ENCODE measurements at regions not wholly inside any gene's neighbourhood (a gene's known extent, or its start where the extent isn't known, plus 50 kb on each side); places are given as distances from the start of the nearest gene placed in this dataset.

GRCh38 chr1:218948446-218948845 lies 225.2 kb upstream of the LYPLAL1 start:
- H3K4me3 Mint-ChIP-seq: no peak overlapping the region
- DNase-seq: no peak
- no peaks in the 10 kb centered on the region for H3K4me1 Mint-ChIP-seq (ENCODE audit: low read depth)
- no peaks in the 10 kb centered on the region for H3K36me3 Mint-ChIP-seq (ENCODE audit: insufficient read depth)
- no peaks in the 10 kb centered on the region for H3K9me3 Mint-ChIP-seq
- no peaks in the 10 kb centered on the region for H3K27me3 Mint-ChIP-seq (ENCODE audit: low read depth)
- ATAC-seq: no peak

GRCh38 chr1:218953386-218953785 lies 220.3 kb upstream of the LYPLAL1 start:
- DNase-seq (no peak), ATAC-seq (no peak)
- Mint-ChIP-seq H3K9me3 (no peaks in the 10 kb centered on the region), H3K4me1 (ENCODE audit: low read depth) (no peaks in the 10 kb centered on the region), H3K4me3 (no peak overlapping the region), H3K27me3 (ENCODE audit: low read depth) (no peaks in the 10 kb centered on the region), H3K36me3 (ENCODE audit: insufficient read depth) (no peaks in the 10 kb centered on the region)

- Mint-ChIP-seq H3K4me1 (ENCODE audit: low read depth) (no peaks in the 10 kb centered on the region), H3K36me3 (ENCODE audit: insufficient read depth) (no peaks in the 10 kb centered on the region), H3K9me3 (no peaks in the 10 kb centered on the region), H3K27me3 (ENCODE audit: low read depth) (no peaks in the 10 kb centered on the region), H3K4me3 (no peak overlapping the region)
- ATAC-seq: no peak
- DNase-seq: no peak
These were observed 215.7 kb upstream of the LYPLAL1 start for GRCh38 chr1:218957971-218958370.

GRCh38 chr1:218959784-218960183 lies 213.9 kb upstream of the LYPLAL1 start:
- Mint-ChIP-seq H3K27me3 (ENCODE audit: low read depth) (no peaks in the 10 kb centered on the region), H3K4me3 (no peak overlapping the region), H3K36me3 (ENCODE audit: insufficient read depth) (no peaks in the 10 kb centered on the region), H3K4me1 (ENCODE audit: low read depth) (no peaks in the 10 kb centered on the region), H3K9me3 (no peaks in the 10 kb centered on the region)
- ATAC-seq (no peak), DNase-seq (no peak)

- DNase-seq: no peak
- no peaks in the 10 kb centered on the region for H3K36me3 Mint-ChIP-seq (ENCODE audit: insufficient read depth)
- H3K27me3 Mint-ChIP-seq (ENCODE audit: low read depth): no peaks in the 10 kb centered on the region
- no peak overlapping the region for H3K4me3 Mint-ChIP-seq
- peaks cover 3% of the 10 kb centered on the region for H3K9me3 Mint-ChIP-seq
- no peaks in the 10 kb centered on the region for H3K4me1 Mint-ChIP-seq (ENCODE audit: low read depth)
- ATAC-seq: no peak
These were observed 209.1 kb upstream of the LYPLAL1 start for GRCh38 chr1:218964471-218965185.

GRCh38 chr1:218965821-218966220 lies 207.9 kb upstream of the LYPLAL1 start:
- Mint-ChIP-seq H3K36me3 (ENCODE audit: insufficient read depth) (no peaks in the 10 kb centered on the region), H3K4me3 (no peak overlapping the region), H3K9me3 (peaks cover 3% of the 10 kb centered on the region), H3K4me1 (ENCODE audit: low read depth) (no peaks in the 10 kb centered on the region), H3K27me3 (ENCODE audit: low read depth) (no peaks in the 10 kb centered on the region)
- no peak for DNase-seq
- no peak for ATAC-seq

GRCh38 chr1:218967254-218967653 lies 206.4 kb upstream of the LYPLAL1 start:
- H3K27me3 Mint-ChIP-seq (ENCODE audit: low read depth): no peaks in the 10 kb centered on the region
- peaks cover 3% of the 10 kb centered on the region for H3K9me3 Mint-ChIP-seq
- H3K4me3 Mint-ChIP-seq: no peak overlapping the region
- ATAC-seq (no peak), DNase-seq (no peak)
- no peaks in the 10 kb centered on the region for H3K4me1 Mint-ChIP-seq (ENCODE audit: low read depth)
- H3K36me3 Mint-ChIP-seq (ENCODE audit: insufficient read depth): no peaks in the 10 kb centered on the region

- Mint-ChIP-seq H3K4me3 (no peak overlapping the region), H3K9me3 (peaks cover 3% of the 10 kb centered on the region), H3K36me3 (ENCODE audit: insufficient read depth) (no peaks in the 10 kb centered on the region), H3K4me1 (ENCODE audit: low read depth) (no peaks in the 10 kb centered on the region), H3K27me3 (ENCODE audit: low read depth) (no peaks in the 10 kb centered on the region)
- DNase-seq: no peak
- no peak for ATAC-seq
These were observed 205.8 kb upstream of the LYPLAL1 start for GRCh38 chr1:218967836-218968235.

- DNase-seq: no peak
- Mint-ChIP-seq H3K4me1 (ENCODE audit: low read depth) (no peaks in the 10 kb centered on the region), H3K9me3 (peaks cover 3% of the 10 kb centered on the region), H3K4me3 (no peak overlapping the region), H3K27me3 (ENCODE audit: low read depth) (no peaks in the 10 kb centered on the region), H3K36me3 (ENCODE audit: insufficient read depth) (no peaks in the 10 kb centered on the region)
- no peak for ATAC-seq
These were observed 204.7 kb upstream of the LYPLAL1 start for GRCh38 chr1:218969006-218969405.

- Mint-ChIP-seq H3K9me3 (peaks cover 3% of the 10 kb centered on the region), H3K27me3 (ENCODE audit: low read depth) (no peaks in the 10 kb centered on the region), H3K36me3 (ENCODE audit: insufficient read depth) (no peaks in the 10 kb centered on the region), H3K4me3 (no peak overlapping the region), H3K4me1 (ENCODE audit: low read depth) (no peaks in the 10 kb centered on the region)
- ATAC-seq (no peak), DNase-seq (no peak)
These were observed 203.2 kb upstream of the LYPLAL1 start for GRCh38 chr1:218970397-218970990.

- no peaks in the 10 kb centered on the region for H3K27me3 Mint-ChIP-seq (ENCODE audit: low read depth)
- peaks cover 3% of the 10 kb centered on the region for H3K9me3 Mint-ChIP-seq
- ATAC-seq (no peak), DNase-seq (no peak)
- H3K36me3 Mint-ChIP-seq (ENCODE audit: insufficient read depth): no peaks in the 10 kb centered on the region
- no peaks in the 10 kb centered on the region for H3K4me1 Mint-ChIP-seq (ENCODE audit: low read depth)
- no peak overlapping the region for H3K4me3 Mint-ChIP-seq
These were observed 202.5 kb upstream of the LYPLAL1 start for GRCh38 chr1:218971156-218971555.

- no peaks in the 10 kb centered on the region for H3K9me3 Mint-ChIP-seq
- DNase-seq: no peak
- no peaks in the 10 kb centered on the region for H3K4me1 Mint-ChIP-seq (ENCODE audit: low read depth)
- H3K27me3 Mint-ChIP-seq (ENCODE audit: low read depth): no peaks in the 10 kb centered on the region
- H3K36me3 Mint-ChIP-seq (ENCODE audit: insufficient read depth): no peaks in the 10 kb centered on the region
- ATAC-seq: no peak
- no peak overlapping the region for H3K4me3 Mint-ChIP-seq
These were observed 192.8 kb upstream of the LYPLAL1 start for GRCh38 chr1:218980881-218981280.

- no peak for ATAC-seq
- DNase-seq: no peak
- Mint-ChIP-seq H3K4me1 (ENCODE audit: low read depth) (no peaks in the 10 kb centered on the region), H3K36me3 (ENCODE audit: insufficient read depth) (no peaks in the 10 kb centered on the region), H3K9me3 (peaks cover under 1% of the 10 kb centered on the region), H3K4me3 (no peak overlapping the region), H3K27me3 (ENCODE audit: low read depth) (no peaks in the 10 kb centered on the region)
These were observed 191.2 kb upstream of the LYPLAL1 start for GRCh38 chr1:218982482-218982881.

GRCh38 chr1:218983433-218983832 lies 190.2 kb upstream of the LYPLAL1 start:
- no peak for ATAC-seq
- Mint-ChIP-seq H3K36me3 (ENCODE audit: insufficient read depth) (no peaks in the 10 kb centered on the region), H3K4me3 (no peak overlapping the region), H3K27me3 (ENCODE audit: low read depth) (no peaks in the 10 kb centered on the region), H3K9me3 (peaks cover 4% of the 10 kb centered on the region), H3K4me1 (ENCODE audit: low read depth) (no peaks in the 10 kb centered on the region)
- DNase-seq: no peak

GRCh38 chr1:218983848-218984247 lies 189.8 kb upstream of the LYPLAL1 start:
- ATAC-seq: no peak
- H3K4me1 Mint-ChIP-seq (ENCODE audit: low read depth): no peaks in the 10 kb centered on the region
- no peak overlapping the region for H3K4me3 Mint-ChIP-seq
- no peaks in the 10 kb centered on the region for H3K36me3 Mint-ChIP-seq (ENCODE audit: insufficient read depth)
- DNase-seq: no peak
- H3K27me3 Mint-ChIP-seq (ENCODE audit: low read depth): no peaks in the 10 kb centered on the region
- peaks cover 4% of the 10 kb centered on the region for H3K9me3 Mint-ChIP-seq
